Left colon (tissue), 2 donors: ENCODE measurements at regions not wholly inside any gene's neighbourhood (a gene's known extent, or its start where the extent isn't known, plus 50 kb on each side); places are given as distances from the start of the nearest gene placed in this dataset.
"Not testable (repeated sequence)": the region's sequence is repeated elsewhere in the genome, so short reads cannot be mapped to it uniquely, and the experiment has no call there.

Experiments
- ATAC-seq: fragments of 200-7000 bp; cut with Tn5 transposase; one replicate; pipeline ENCODE4 v1.9.1; 2020; ENCODE audit warnings: mild to moderate bottlenecking, moderate library complexity
- DNase-seq, 2 donors: peaks; one replicate each; pipeline ENCODE4 v3.0.0-alpha.2; 2020
- intact Hi-C, 2 donors: fragments of 100-400 bp; cut with DNase I in 1 of 2; cut with micrococcal nuclease in 1 of 2; formaldehyde crosslinking; loops; one replicate each; pipeline versions ENCODE4 v1.11.2 to v1.14.0; 2022; cut with DNase I, micrococcal nuclease
- donor health status: DM: no; HTN: no; CAD: no.
- donor health status: DM: yes; HTN: yes; CAD: no.

GRCh38 chr14:19216480-19216879 is 217.7 kb downstream of the POTEG start:
- ATAC-seq, intact Hi-C loops: not testable (repeated sequence)

GRCh38 chr14:19219423-19219822 is 214.7 kb downstream of the POTEG start:
- DNase-seq, ATAC-seq, intact Hi-C loops: not testable (repeated sequence)

More at GRCh38 chr14:19216480-19216879, 217.7 kb downstream of the POTEG start:
- not testable (repeated sequence) for DNase-seq

- intact Hi-C loops, ATAC-seq, DNase-seq: not testable (repeated sequence)
Observed at GRCh38 chr14:19231421-19231820, 202.7 kb downstream of the POTEG start.

- intact Hi-C loops, ATAC-seq, DNase-seq: not testable (repeated sequence)
Observed at GRCh38 chr14:19234059-19234458, 200.1 kb downstream of the POTEG start.

GRCh38 chr14:19237656-19238055 is 196.5 kb downstream of the POTEG start:
- intact Hi-C loops, DNase-seq, ATAC-seq: not testable (repeated sequence)

GRCh38 chr14:19238584-19238983 is 195.6 kb downstream of the POTEG start:
- intact Hi-C loops, DNase-seq, ATAC-seq: not testable (repeated sequence)

DNA sequence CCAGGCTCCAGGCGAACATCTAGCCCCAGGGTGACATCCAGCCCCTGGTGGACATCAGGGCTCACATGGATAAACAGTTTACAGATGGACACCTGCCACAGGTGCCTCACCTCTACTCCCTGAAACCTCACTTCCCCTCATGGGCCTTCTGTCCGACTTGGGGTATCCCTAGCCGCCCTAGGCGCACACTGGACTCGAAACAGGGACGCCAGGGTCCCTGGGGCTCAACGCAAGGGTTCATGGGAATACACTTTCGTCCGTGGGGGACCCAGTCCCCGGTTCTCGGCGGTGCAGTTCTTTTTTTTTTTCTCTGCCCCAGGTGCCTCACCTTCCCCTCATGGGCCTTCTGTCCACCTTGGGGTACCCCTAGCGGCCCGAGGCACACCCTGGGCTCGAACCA is 194.2 kb downstream of the POTEG start:
- DNase-seq, ATAC-seq, intact Hi-C loops: not testable (repeated sequence)

GRCh38 chr14:19240387-19240786 is 193.8 kb downstream of the POTEG start:
- intact Hi-C loops, result not testable (repeated sequence)

GRCh38 chr14:19241451-19241850 is 192.7 kb downstream of the POTEG start:
- ATAC-seq, DNase-seq, intact Hi-C loops: not testable (repeated sequence)

More at GRCh38 chr14:19240387-19240786, 193.8 kb downstream of the POTEG start:
- DNase-seq, ATAC-seq: not testable (repeated sequence)

DNA sequence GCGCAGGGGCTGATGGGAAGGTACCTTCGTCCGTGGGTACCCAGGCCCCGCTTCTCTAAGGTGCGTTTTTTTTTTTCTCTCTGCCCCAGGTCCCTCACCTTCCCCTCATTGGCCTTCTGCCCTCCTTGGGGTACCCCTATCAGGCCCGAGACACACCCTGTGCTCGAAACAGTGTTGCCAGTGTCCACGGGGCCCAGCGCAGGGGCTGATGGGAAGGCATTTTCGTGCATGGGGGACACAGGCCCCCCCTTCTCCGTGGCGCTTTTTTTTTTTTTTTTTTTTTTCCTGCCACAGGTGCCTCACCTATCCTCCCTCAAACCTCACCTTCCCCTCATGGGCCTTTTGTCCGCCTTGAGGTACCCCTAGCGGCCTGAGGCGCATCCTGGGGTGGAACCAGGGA is 191.6 kb downstream of the POTEG start:
- ATAC-seq, intact Hi-C loops, DNase-seq: not testable (repeated sequence)

DNA sequence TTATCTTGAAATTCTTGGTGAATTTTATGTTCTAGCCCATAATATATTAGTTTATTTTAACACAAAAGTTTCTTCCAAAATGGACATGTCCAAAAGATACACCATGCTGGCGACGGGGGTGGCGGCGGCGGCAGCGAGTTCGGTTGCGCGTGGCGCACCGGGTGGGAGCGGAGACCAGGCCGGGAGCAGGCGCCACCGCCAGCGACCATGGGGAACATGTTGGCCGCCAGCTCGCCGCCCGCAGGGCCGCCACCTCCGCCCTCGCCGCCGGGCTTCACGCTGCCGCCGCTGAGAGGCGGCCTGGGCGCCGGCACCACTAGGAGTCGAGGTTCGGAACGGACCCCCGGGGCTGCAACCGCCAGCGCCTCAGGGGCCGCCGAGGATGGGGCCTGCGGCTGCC is 167.2 kb downstream of the POTEG start:
- intact Hi-C loops, ATAC-seq, DNase-seq: not testable (repeated sequence)

DNA sequence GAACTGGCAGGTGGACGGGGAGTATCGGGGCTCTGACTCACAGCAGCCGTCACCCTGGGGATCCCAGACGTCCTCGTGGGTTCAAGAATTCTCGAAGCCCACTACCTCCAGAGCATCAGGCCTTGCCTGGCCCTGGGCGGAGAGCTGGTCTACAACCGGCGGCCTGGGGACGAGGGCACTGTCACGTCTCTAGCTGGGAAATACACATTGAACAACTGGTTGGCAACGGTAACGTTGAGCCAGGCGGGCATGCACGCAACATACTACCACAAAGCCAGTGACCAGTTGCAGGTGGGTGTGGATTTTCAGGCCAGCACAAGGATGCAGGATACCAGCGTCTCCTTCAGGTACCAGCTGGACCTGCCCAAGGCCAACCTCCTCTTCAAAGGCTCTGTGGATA is 166.5 kb downstream of the POTEG start:
- ATAC-seq, intact Hi-C loops: not testable (repeated sequence)
- DNase-seq, result peak in 1 of 2 donors; percentile 17

- ATAC-seq, DNase-seq, intact Hi-C loops: not testable (repeated sequence)
Observed at GRCh38 chr14:19268047-19268627, 166.0 kb downstream of the POTEG start.

DNA sequence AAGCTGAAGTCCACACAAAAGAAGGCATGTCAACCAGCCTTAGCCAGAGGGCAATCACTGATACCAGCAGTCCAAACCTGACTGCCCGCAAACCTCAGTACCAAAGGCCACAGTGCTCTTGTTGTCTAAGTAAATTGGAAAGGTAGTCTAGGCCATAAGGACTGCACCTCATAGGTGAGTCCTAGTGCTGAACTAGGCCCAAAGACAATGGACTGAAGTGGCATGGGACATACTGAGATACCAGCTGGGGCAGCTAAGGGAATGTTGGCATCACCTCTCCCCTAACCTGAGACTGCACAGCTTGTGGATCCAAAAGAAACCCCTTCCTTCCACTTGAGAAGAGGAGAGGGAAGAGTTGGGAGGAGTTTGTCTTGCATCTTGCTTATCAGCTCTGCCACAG is 161.9 kb downstream of the POTEG start:
- intact Hi-C loops, DNase-seq, ATAC-seq: not testable (repeated sequence)

DNA sequence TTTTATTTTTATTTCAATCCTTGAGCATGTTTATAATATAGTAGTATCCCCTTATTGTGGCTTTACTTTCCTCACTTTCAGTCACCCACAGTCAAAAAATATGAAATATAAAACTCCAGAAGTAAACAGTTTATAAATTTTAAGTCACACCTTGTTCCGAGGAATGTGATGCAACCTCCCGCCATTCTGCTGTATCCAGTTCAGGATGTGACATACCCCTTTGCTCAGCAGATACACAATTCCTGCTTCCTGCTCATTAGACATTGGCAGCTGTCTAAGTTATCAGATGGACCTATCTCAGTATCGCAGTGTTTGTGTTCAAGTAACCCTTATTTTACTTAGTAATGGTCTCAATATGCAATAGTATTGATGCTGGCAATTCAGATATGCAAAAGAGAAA is 144.5 kb downstream of the POTEG start:
- intact Hi-C loops, ATAC-seq, DNase-seq: not testable (repeated sequence)

- intact Hi-C loops, ATAC-seq, DNase-seq: not testable (repeated sequence)
Observed at GRCh38 chr14:19300243-19300642, 133.9 kb downstream of the POTEG start.

DNA sequence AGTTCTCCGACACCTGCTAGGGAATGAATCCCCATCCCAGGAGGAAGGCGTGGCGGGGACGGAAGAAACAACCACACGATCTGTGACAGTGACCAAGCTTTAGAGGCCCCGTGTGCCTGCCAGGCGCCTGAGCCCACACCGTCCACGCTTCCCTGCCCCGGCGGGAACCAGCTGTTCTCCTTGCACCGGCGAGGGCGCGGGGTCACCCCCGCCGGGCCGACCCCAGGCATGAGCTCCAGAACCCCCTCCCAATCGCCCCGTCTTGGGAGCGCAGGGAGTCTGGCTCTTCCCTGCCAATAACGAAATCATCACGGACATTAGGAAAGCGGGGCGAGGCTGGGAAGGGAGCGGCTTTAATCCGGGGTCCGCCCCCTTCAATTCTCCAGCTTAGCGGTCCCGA is 133.3 kb downstream of the POTEG start:
- DNase-seq, intact Hi-C loops, ATAC-seq: not testable (repeated sequence)

- ATAC-seq, DNase-seq, intact Hi-C loops: not testable (repeated sequence)
Observed at GRCh38 chr14:19303844-19304243, 130.3 kb downstream of the POTEG start.

- intact Hi-C loops, ATAC-seq, DNase-seq: not testable (repeated sequence)
Observed at GRCh38 chr14:19304442-19304841, 129.7 kb downstream of the POTEG start.

- DNase-seq, intact Hi-C loops, ATAC-seq: not testable (repeated sequence)
Observed at GRCh38 chr14:19304918-19305317, 129.2 kb downstream of the POTEG start.
